CD4-positive, alpha-beta T cell (primary cell): ENCODE measurements at regions not wholly inside any gene's neighbourhood (a gene's known extent, or its start where the extent isn't known, plus 50 kb on each side); places are given as distances from the start of the nearest gene placed in this dataset.

Experiments used
- ATAC-seq: fragments of 200-7000 bp; cut with Tn5 transposase; one replicate; pipeline ENCODE4 v1.10.0; 2022; ENCODE audit warnings: mild to moderate bottlenecking; ENCODE audit not compliant: poor library complexity
- CTCF ChIA-PET: fragments of 350-600 bp; sonication (Branson Sonifier 250); formaldehyde crosslinking; loops from one replicate; lab custom pipeline; 2021; ENCODE audit warnings: antibody characterized with exemption, inconsistent platforms; lab: Charles Lee
- POLR2A ChIA-PET: fragments of 350-600 bp; sonication (Branson Sonifier 250); formaldehyde crosslinking; loops from one replicate; lab custom pipeline; 2021; ENCODE audit warnings: antibody characterized with exemption, inconsistent platforms; lab: Charles Lee
- DNase-seq, 14 experiments: peaks; one replicate each; pipeline ENCODE4 v3.0.0-alpha.2; 2013 to 2020; ENCODE audit warnings: mixed read lengths in 2 of 14
- H3K27ac ChIP-seq, 2 donors: one replicate each; pipeline versions ENCODE4 v1.5.1 to v1.7.0; 2013; ENCODE audit warnings: low read length in 2 of 2, low read depth in 1 of 2, mild to moderate bottlenecking in 1 of 2
- H3K27me3 ChIP-seq, 2 experiments: 1 replicate in 1 of 2; 2 replicates in 1 of 2; pipeline versions ENCODE4 v1.6.1 to v1.7.0; 2013; ENCODE audit warnings: low read length in 2 of 2, control low read depth in 1 of 2, mild to moderate bottlenecking in 1 of 2, moderate library complexity in 1 of 2; ENCODE audit not compliant: insufficient read depth in 2 of 2, control insufficient read depth in 1 of 2
- H3K36me3 ChIP-seq: one replicate; pipeline ENCODE4 v1.6.1; 2013; ENCODE audit warnings: low read length, control low read depth; ENCODE audit not compliant: insufficient read depth
- H3K4me1 ChIP-seq: one replicate; pipeline ENCODE4 v1.6.1; 2013; ENCODE audit warnings: low read length, control low read depth; ENCODE audit not compliant: insufficient read depth
- H3K4me3 ChIP-seq: one replicate; pipeline ENCODE4 v1.5.1; 2013; ENCODE audit warnings: mild to moderate bottlenecking, low read length, moderate library complexity
- H3K9me3 ChIP-seq, 2 experiments: 1 replicate in 1 of 2; 2 replicates in 1 of 2; pipeline versions ENCODE4 v1.6.1 to v1.7.0; 2013; ENCODE audit warnings: low read length in 2 of 2, mild to moderate bottlenecking in 2 of 2, control low read depth in 1 of 2, moderate library complexity in 1 of 2; ENCODE audit not compliant: control insufficient read depth in 1 of 2, insufficient read depth in 1 of 2
- H3K27ac Mint-ChIP-seq: one replicate; pipeline ENCODE4 v1.8.0; 2020; ENCODE audit warnings: mixed read lengths
- H3K27me3 Mint-ChIP-seq: one replicate; pipeline ENCODE4 v1.8.0; 2021; ENCODE audit warnings: mixed read lengths
- H3K36me3 Mint-ChIP-seq: one replicate; pipeline ENCODE4 v1.8.0; 2021; ENCODE audit warnings: low read depth, mixed read lengths
- H3K4me1 Mint-ChIP-seq: one replicate; pipeline ENCODE4 v1.8.0; 2021; ENCODE audit warnings: low read depth, mixed read lengths
- H3K4me3 Mint-ChIP-seq: one replicate; pipeline ENCODE4 v1.8.0; 2020; ENCODE audit warnings: mild to moderate bottlenecking, mixed read lengths
- H3K9me3 Mint-ChIP-seq: one replicate; pipeline ENCODE4 v1.8.0; 2020; ENCODE audit warnings: mixed read lengths
- intact Hi-C, 2 experiments: fragments of 100-400 bp; cut with DNase I in 1 of 2; cut with micrococcal nuclease in 1 of 2; formaldehyde crosslinking; loops; one replicate each; pipeline versions ENCODE4 v1.15.1 to v1.9.0; 2023 to 2025; cut with DNase I, micrococcal nuclease
- TF ChIP-seq, protein P1 (sequence below): fragments of 200-600 bp; IDR thresholded peaks from one replicate; pipeline ENCODE4 v1.8.0; 2022; ENCODE audit warnings: antibody characterized with exemption, mild to moderate bottlenecking

DNA sequence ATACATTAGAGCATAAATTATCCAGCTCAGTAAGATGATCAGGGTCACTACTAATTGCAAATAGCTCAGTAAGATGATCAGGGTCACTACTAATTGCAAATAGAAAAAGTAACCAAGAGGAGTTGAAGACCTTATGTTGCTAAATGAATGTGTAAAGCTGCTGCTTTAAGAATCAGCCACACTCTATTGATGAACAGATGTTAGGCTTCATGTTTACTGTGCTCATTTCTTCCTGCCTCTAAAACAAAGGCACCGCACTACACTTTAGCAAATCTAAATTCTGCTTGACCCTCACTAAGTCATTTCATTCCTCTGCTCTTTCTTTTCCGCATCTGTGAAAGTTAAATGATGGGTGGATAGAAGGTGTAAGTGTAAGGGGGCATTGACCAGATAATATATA is 92.6 kb upstream of the PLSCR4 start:
- no peak overlapping the region for H3K27ac ChIP-seq
- H3K36me3 Mint-ChIP-seq = no peaks in the 10 kb centered on the region
- H3K27ac Mint-ChIP-seq = no peak overlapping the region
- no peak for ATAC-seq
- H3K4me3 ChIP-seq = no peak overlapping the region
- H3K27me3 ChIP-seq = peaks cover 0 to 5% of the 10 kb centered on the region in 2 experiments
- no peaks in the 10 kb centered on the region for H3K27me3 Mint-ChIP-seq
- no peaks in the 10 kb centered on the region for H3K4me1 ChIP-seq
- no peaks in the 10 kb centered on the region for H3K36me3 ChIP-seq
- H3K9me3 Mint-ChIP-seq = no peaks in the 10 kb centered on the region
- H3K4me3 Mint-ChIP-seq = no peak overlapping the region
- TF ChIP-seq, protein P1, sequence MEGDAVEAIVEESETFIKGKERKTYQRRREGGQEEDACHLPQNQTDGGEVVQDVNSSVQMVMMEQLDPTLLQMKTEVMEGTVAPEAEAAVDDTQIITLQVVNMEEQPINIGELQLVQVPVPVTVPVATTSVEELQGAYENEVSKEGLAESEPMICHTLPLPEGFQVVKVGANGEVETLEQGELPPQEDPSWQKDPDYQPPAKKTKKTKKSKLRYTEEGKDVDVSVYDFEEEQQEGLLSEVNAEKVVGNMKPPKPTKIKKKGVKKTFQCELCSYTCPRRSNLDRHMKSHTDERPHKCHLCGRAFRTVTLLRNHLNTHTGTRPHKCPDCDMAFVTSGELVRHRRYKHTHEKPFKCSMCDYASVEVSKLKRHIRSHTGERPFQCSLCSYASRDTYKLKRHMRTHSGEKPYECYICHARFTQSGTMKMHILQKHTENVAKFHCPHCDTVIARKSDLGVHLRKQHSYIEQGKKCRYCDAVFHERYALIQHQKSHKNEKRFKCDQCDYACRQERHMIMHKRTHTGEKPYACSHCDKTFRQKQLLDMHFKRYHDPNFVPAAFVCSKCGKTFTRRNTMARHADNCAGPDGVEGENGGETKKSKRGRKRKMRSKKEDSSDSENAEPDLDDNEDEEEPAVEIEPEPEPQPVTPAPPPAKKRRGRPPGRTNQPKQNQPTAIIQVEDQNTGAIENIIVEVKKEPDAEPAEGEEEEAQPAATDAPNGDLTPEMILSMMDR = no peak
- ChIA-PET CTCF (no interaction called here), POLR2A (no interaction called here)
- H3K4me1 Mint-ChIP-seq = no peaks in the 10 kb centered on the region
- H3K9me3 ChIP-seq = no peaks in the 10 kb centered on the region
- intact Hi-C loops = no loop called here
- no peak for DNase-seq

DNA sequence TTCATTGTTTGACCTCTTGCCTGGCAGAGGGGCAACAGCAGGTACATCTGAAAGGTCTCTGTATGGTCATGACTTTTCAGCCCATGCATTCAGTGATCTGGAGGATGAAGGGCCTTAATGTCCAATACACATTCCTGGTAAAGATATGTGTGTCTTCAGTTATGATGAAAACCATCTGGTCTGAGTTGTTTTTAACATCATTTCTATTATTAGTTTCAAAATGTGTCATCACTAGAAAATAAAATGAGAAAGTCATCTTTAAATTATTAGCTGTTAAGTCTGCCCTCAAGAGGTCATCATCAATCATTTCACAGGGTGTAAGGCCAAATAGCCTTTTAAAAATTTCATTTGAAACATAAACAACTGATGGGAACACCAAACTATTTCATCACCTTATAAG is 92.1 kb upstream of the PLSCR4 start:
- Histone ChIP-seq H3K27ac (no peak overlapping the region), H3K4me3 (no peak overlapping the region), H3K36me3 (no peaks in the 10 kb centered on the region), H3K27me3 (peaks cover 0 to 5% of the 10 kb centered on the region in 2 experiments), H3K4me1 (no peaks in the 10 kb centered on the region), H3K9me3 (no peaks in the 10 kb centered on the region)
- TF ChIP-seq, protein P1 = no peak
- no peak for ATAC-seq
- POLR2A ChIA-PET = no interaction called here
- H3K27ac Mint-ChIP-seq = no peak overlapping the region
- H3K27me3 Mint-ChIP-seq = no peaks in the 10 kb centered on the region
- no peaks in the 10 kb centered on the region for H3K9me3 Mint-ChIP-seq
- no peaks in the 10 kb centered on the region for H3K36me3 Mint-ChIP-seq
- H3K4me1 Mint-ChIP-seq = no peaks in the 10 kb centered on the region
- CTCF ChIA-PET = no interaction called here
- no peak for DNase-seq
- intact Hi-C loops = no loop called here
- no peak overlapping the region for H3K4me3 Mint-ChIP-seq

DNA sequence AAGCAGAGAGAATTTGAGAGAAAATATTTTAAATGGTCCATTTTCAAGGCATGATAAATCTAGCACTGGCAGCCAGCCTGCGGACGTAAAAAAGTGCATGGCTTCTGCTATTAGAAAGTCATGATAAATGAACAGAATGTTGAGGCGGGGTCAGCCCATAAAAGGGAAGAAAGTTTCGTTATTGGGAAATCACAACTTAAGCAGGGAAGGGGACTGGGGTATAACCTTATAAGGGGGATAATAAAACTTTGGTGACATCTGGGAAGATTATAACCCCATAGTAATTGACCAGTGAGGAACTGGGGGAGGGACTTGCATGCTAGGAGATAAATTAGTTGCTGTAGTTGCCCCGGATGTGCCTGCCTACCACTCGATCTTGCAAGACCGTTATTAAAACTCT is 88.4 kb upstream of the PLSCR4 start:
- no peak overlapping the region for H3K27ac ChIP-seq
- intact Hi-C loops = no loop called here
- no peaks in the 10 kb centered on the region for H3K4me1 ChIP-seq
- H3K9me3 ChIP-seq = no peaks in the 10 kb centered on the region
- no peaks in the 10 kb centered on the region for H3K4me1 Mint-ChIP-seq
- H3K27ac Mint-ChIP-seq = no peak overlapping the region
- no peak overlapping the region for H3K4me3 Mint-ChIP-seq
- no peak for ATAC-seq
- DNase-seq = no peak
- TF ChIP-seq, protein P1 = no peak
- ChIA-PET POLR2A (no interaction called here), CTCF (no interaction called here)
- no peaks in the 10 kb centered on the region for H3K9me3 Mint-ChIP-seq
- H3K27me3 ChIP-seq = peaks cover 0 to 5% of the 10 kb centered on the region in 2 experiments
- no peaks in the 10 kb centered on the region for H3K36me3 Mint-ChIP-seq
- no peaks in the 10 kb centered on the region for H3K36me3 ChIP-seq
- H3K27me3 Mint-ChIP-seq = no peaks in the 10 kb centered on the region
- no peak overlapping the region for H3K4me3 ChIP-seq
